NB4 (cell line): ENCODE measurements at regions not wholly inside any gene's neighbourhood (a gene's known extent, or its start where the extent isn't known, plus 50 kb on each side); places are given as distances from the start of the nearest gene placed in this dataset.
A peak's percentile ranks its signal among the peaks of the same experiment; 100 is the strongest.
"Not testable (repeated sequence)": the region's sequence is repeated elsewhere in the genome, so short reads cannot be mapped to it uniquely, and the experiment has no call there.

ENCODE experiments used
- DNase-seq: peaks from one replicate; pipeline ENCODE4 v3.0.0; 2010; ENCODE audit warnings: low read depth
- H3K4me3 ChIP-seq: one replicate; pipeline ENCODE4 v1.5.1; 2011; ENCODE audit warnings: mild to moderate bottlenecking, low read depth, low read length, moderate library complexity
- MAX ChIP-seq: IDR thresholded peaks from 2 replicates; pipeline ENCODE4 v1.6.1; 2011; ENCODE audit warnings: low read depth, low read length
- MYC ChIP-seq: IDR thresholded peaks from 2 replicates; pipeline ENCODE4 v1.6.1; 2011; ENCODE audit warnings: low read depth, low read length
- POLR2A ChIP-seq: IDR thresholded peaks from 2 replicates; pipeline ENCODE4 v1.6.1; 2011; ENCODE audit warnings: mild to moderate bottlenecking; ENCODE audit not compliant: insufficient read length; ENCODE audit errors: extremely low read depth
- TF ChIP-seq, protein P1 (sequence below): IDR thresholded peaks from one replicate; pipeline ENCODE4 v1.5.1; 2012; ENCODE audit warnings: low read depth, low read length

GRCh38 chr15:96053781-96054428 lies 276.6 kb upstream of the NR2F2 start:
- no peak overlapping the region for H3K4me3 ChIP-seq
- DNase-seq = no peak
- no peak for TF ChIP-seq MYC
- TF ChIP-seq, protein P1, sequence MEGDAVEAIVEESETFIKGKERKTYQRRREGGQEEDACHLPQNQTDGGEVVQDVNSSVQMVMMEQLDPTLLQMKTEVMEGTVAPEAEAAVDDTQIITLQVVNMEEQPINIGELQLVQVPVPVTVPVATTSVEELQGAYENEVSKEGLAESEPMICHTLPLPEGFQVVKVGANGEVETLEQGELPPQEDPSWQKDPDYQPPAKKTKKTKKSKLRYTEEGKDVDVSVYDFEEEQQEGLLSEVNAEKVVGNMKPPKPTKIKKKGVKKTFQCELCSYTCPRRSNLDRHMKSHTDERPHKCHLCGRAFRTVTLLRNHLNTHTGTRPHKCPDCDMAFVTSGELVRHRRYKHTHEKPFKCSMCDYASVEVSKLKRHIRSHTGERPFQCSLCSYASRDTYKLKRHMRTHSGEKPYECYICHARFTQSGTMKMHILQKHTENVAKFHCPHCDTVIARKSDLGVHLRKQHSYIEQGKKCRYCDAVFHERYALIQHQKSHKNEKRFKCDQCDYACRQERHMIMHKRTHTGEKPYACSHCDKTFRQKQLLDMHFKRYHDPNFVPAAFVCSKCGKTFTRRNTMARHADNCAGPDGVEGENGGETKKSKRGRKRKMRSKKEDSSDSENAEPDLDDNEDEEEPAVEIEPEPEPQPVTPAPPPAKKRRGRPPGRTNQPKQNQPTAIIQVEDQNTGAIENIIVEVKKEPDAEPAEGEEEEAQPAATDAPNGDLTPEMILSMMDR = no peak
- TF ChIP-seq MAX = no peak
- TF ChIP-seq POLR2A = no peak

- DNase-seq = no peak
- TF ChIP-seq POLR2A (no peak), MYC (no peak), MAX (no peak)
- TF ChIP-seq, protein P1 = no peak
Observed at GRCh38 chr15:96054621-96055020, 275.9 kb upstream of the NR2F2 start.

DNA sequence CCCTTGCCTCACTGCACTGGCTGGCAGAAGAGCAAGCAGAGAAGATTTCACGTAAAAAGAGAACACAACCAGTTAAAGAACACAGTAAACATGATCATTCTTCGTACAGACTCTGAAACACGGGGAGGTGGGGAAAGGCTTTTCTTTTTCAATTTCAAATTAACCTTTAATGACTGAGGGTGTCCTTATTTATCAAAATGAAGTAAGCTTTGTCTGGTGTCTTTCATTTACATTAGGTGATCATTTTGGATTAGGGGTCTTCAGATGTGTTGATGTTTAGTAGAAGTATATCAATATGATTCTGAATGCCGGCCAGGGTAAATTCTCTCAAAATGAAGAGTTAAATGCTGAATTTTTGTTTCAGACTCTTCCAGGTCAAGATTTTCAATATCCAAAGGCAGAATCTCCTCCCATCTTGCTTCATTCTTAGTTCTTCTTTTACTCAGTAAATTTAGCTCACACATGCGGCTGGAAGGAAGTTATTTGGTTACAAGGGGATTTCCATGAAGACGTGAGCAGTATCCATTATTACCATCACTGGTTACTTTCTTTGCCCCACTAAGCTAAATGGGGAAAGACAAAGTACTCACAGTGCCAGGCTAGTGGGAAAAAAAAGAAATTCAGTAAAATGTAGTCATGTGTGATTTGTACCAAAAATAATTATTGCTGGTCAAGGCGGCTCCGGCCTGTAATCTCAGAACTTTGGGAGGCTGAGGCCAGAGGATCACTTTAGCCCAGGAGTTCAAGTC lies 272.2 kb upstream of the NR2F2 start:
- peak; percentile 57 for DNase-seq
- peak; percentile 17; the same call in 1 of the 2 replicates for TF ChIP-seq MYC
- TF ChIP-seq, protein P1 = no peak
- no peak overlapping the region for H3K4me3 ChIP-seq

More at GRCh38 chr15:96054621-96055020, 275.9 kb upstream of the NR2F2 start:
- no peak overlapping the region for H3K4me3 ChIP-seq

DNA sequence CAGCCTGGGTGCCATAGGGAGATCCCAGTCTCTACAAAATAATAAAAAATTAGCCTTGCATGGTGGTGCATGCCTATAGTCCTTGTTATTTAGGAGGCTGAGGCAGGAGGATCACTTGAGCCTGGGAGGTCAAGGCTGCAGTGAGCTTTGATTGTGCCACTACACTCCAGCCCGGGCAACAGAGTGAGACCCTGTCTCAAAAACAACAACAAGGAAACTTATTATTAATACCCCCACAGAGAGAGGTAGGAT lies 271.7 kb upstream of the NR2F2 start:
- H3K4me3 ChIP-seq, DNase-seq: not testable (repeated sequence)

- not testable (repeated sequence) for H3K4me3 ChIP-seq, DNase-seq
Observed at GRCh38 chr15:96060591-96060990, 269.9 kb upstream of the NR2F2 start.

DNA sequence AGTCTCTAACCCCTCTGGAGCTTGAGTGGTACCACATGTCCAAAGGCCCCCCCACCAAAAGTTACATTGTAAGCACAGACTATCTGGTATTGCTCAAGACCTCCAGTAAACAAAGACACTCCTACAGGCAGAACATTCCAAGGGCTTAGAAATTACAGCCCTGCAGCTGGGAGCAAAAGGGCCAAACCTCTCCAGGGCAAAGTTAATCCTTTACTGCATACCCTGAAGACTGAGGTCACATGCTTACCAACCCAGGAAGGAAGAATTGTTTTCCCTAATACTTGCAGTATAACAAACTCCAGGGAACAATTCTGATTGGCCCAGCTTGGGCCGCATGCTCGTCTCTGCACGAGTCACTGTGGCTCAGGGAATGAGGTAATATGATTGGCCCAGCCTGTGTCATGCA lies 266.1 kb upstream of the NR2F2 start:
- no peak overlapping the region for H3K4me3 ChIP-seq
- TF ChIP-seq MAX = no peak
- TF ChIP-seq POLR2A = no peak
- TF ChIP-seq, protein P1 = no peak
- TF ChIP-seq MYC = no peak
- DNase-seq = no peak

DNA sequence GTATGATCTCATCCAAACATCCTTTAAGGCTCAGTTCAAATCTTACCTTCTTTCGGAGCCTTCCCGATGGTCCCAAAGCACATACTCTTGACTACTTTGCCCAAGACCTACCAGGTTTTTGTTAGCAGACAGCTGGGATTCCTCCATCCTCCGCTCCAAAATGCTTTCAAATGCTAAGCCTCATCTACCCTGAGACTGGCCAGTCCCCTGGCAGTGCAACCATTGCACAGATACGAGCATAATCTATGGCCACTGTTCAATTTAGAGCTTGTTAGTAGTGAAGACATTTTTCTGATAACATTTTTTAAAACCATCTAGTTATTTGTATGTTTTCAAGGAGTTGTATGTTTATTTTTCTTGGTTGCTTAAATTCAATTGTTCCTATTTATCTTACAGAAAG lies 264.4 kb upstream of the NR2F2 start:
- TF ChIP-seq, protein P1 = no peak
- TF ChIP-seq MAX (no peak), MYC (no peak), POLR2A (no peak)
- DNase-seq = no peak
- H3K4me3 ChIP-seq = no peak overlapping the region
